GM06990 (cell line): ENCODE measurements at regions not wholly inside any gene's neighbourhood (a gene's known extent, or its start where the extent isn't known, plus 50 kb on each side); places are given as distances from the start of the nearest gene placed in this dataset.
"Not testable (repeated sequence)": the region's sequence is repeated elsewhere in the genome, so short reads cannot be mapped to it uniquely, and the experiment has no call there.

Experiments used
- DNase-seq: peaks from one replicate; pipeline ENCODE4 v3.0.0-alpha.2; 2011; ENCODE audit not compliant: insufficient read length; ENCODE audit errors: extremely low read depth
- H3K27me3 ChIP-seq: replicated peaks from 2 replicates; pipeline ENCODE4 v1.6.0; 2011; ENCODE audit warnings: low read length; ENCODE audit not compliant: control insufficient read depth, insufficient read depth
- H3K36me3 ChIP-seq: 2 replicates; pipeline ENCODE4 v1.5.1; 2011; ENCODE audit warnings: low read length; ENCODE audit not compliant: control insufficient read depth, insufficient read depth
- H3K4me3 ChIP-seq: replicated peaks from 2 replicates; pipeline ENCODE4 v1.5.1; 2011; ENCODE audit warnings: low read depth, mild to moderate bottlenecking, control low read depth, low read length
- TF ChIP-seq, protein P1 (sequence below): IDR thresholded peaks from 2 replicates; pipeline ENCODE4 v1.5.1; 2011; ENCODE audit warnings: low read length, control low read depth, mild to moderate bottlenecking, inconsistent platforms; ENCODE audit not compliant: insufficient read depth, poor library complexity, severe bottlenecking

DNA sequence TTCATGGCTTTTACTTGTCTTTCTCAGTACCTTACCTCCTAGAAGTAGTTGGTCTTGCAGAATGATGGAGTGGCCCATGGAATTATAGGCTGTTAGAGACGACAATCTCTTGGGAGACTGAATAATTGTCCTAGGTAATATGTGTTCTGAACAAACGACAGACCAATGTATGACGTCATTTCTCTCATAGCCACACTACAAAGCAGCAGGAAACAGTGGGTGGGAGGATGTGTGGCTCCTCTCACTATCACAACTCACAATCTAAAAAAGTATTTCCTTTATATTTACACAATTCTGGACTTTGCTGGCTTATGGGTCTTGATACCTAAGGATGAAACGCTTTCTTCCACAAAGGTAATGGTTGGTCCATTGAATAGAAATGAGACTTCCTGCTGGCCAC, 183.9 kb downstream of the TOX3 start:
- Histone ChIP-seq H3K36me3 (no peaks in the 10 kb centered on the region), H3K4me3 (no peak overlapping the region), H3K27me3 (no peaks in the 10 kb centered on the region)
- TF ChIP-seq, protein P1, sequence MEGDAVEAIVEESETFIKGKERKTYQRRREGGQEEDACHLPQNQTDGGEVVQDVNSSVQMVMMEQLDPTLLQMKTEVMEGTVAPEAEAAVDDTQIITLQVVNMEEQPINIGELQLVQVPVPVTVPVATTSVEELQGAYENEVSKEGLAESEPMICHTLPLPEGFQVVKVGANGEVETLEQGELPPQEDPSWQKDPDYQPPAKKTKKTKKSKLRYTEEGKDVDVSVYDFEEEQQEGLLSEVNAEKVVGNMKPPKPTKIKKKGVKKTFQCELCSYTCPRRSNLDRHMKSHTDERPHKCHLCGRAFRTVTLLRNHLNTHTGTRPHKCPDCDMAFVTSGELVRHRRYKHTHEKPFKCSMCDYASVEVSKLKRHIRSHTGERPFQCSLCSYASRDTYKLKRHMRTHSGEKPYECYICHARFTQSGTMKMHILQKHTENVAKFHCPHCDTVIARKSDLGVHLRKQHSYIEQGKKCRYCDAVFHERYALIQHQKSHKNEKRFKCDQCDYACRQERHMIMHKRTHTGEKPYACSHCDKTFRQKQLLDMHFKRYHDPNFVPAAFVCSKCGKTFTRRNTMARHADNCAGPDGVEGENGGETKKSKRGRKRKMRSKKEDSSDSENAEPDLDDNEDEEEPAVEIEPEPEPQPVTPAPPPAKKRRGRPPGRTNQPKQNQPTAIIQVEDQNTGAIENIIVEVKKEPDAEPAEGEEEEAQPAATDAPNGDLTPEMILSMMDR: no peak
- DNase-seq: no peak

DNA sequence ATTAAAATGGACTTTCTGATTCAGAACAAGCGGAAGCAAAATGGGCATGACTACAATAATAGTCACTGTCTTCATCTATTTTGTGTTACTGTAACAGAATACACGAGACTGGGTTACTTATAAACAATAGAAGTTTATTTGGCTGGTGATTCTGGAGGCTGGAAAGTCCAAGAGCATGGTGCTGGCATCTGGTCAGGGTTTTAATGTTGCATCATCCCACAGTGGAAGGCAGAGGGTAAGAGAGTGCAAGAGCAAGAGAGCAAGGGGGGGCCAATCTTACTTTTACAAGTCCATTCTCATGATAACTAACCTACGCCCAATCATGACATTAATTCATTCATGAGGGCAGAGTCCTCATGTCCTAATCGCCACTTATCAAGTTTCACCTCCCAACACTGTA, 189.2 kb downstream of the TOX3 start:
- Histone ChIP-seq H3K36me3 (no peaks in the 10 kb centered on the region), H3K4me3 (no peak overlapping the region), H3K27me3 (no peaks in the 10 kb centered on the region)
- DNase-seq: no peak
- TF ChIP-seq, protein P1: no peak

DNA sequence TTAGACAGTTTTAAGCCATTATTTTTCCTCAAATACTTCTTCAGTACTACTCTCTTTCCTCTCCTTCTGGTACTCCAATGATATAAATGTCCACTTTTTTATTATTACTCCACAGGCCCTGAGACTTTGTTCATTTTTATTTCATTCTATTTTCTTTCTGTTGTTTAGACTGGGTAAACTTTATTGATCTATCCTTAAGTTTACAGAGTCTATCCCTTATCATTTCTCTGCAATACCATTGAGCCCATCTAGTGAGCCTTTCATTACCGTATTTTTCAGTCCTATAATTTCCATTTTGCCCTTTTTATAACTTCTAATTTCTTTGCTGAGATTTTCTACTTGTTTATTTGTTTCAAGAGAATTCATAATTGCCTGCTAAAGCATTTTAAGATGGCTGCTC, 193.7 kb downstream of the TOX3 start:
- TF ChIP-seq, protein P1: no peak
- no peak for DNase-seq
- H3K27me3 ChIP-seq: no peaks in the 10 kb centered on the region
- H3K36me3 ChIP-seq: no peaks in the 10 kb centered on the region
- H3K4me3 ChIP-seq: no peak overlapping the region

DNA sequence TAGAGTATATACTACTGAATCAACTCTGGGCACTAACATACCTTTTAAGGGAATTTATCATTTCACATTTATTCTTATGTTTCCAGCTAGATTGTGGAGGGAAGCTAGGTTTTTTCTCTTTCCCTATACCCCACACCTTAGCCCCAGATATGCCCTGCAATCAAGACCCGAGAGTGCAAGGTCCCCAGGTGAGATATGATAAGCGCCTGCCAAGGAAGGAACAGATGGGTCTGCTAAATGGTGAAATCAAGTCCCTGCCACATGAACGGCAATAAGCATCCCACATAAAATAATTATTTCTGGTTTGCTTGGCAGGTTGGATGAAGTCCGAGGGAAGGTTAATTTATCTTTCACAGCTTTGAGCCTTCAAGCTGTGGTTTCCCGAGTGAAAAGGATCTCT, 195.5 kb downstream of the TOX3 start:
- Histone ChIP-seq H3K36me3 (no peaks in the 10 kb centered on the region), H3K4me3 (no peak overlapping the region), H3K27me3 (no peaks in the 10 kb centered on the region)
- DNase-seq: no peak
- TF ChIP-seq, protein P1: no peak

DNA sequence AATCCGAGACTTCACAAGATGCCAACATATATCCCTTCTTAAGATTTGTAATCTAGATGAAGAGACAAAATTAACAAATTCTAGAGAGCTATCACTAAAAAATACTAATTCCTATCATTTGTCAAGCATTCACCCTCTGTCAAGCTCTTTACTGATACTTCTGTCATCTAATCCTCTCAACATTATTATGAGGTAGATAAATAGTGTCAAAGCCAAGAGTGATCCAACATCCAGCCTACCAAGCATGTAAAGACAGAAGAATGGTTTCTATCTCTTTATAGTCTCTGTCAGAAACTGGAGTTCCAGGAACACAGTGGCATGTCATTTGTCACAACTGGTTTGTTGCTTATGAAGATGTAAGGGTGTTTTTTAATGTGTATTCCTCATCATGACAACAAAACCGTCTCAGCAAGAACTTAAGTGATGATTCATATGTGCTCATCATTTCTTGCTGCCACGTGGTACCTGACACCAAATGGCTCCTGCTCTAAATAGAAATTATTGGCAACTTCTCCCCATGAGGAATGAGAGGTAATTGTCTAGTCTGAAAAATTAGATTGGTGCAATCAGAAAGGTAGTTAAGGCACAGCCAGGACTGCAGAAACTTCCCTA, 196.8 kb downstream of the TOX3 start:
- H3K36me3 ChIP-seq: no peaks in the 10 kb centered on the region
- H3K27me3 ChIP-seq: no peaks in the 10 kb centered on the region
- TF ChIP-seq, protein P1: no peak
- no peak for DNase-seq
- H3K4me3 ChIP-seq: no peak overlapping the region

DNA sequence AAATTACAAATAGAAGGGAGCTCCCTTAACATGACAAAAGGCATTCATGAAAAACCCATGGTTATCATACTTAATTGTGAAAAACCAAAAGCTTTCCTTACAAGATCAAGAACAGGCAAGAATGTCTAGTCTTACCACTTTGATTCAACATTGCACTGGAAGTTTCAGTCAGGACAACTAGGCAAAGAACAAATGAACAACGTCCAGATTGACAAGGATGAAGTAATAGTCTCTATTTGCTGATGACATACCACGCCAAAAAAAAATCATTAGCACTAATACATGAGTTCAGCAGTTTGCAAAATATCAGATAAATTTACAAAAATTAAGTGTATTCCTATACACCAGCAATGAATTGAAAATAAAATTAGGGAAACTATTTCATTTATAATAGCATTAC, 200.2 kb downstream of the TOX3 start:
- TF ChIP-seq, protein P1: no peak
- DNase-seq: no peak
- Histone ChIP-seq H3K4me3 (no peak overlapping the region), H3K36me3 (no peaks in the 10 kb centered on the region), H3K27me3 (no peaks in the 10 kb centered on the region)

DNA sequence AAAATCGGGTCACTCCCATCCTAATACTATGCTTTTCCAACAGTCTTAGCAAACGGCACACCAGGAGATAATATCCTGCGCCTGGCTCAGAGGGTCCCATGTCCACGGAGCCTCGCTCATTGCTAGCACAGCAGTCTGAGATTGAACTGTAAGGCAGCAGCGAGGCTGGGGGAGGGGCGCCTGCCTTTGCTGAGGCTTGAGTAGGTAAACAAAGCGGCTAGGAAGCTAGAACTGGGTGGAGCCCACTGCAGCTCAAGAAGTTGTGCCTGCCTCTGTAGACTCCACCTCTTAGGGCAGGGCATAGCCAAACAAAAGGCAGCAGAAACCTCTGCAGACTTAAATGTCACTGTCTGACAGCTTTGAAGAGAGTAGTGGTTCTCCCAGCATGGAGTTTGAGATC, 213.3 kb downstream of the TOX3 start:
- not testable (repeated sequence) for H3K36me3 ChIP-seq, DNase-seq, H3K4me3 ChIP-seq, H3K27me3 ChIP-seq
